Testis (tissue), 2 donors: ENCODE measurements at regions not wholly inside any gene's neighbourhood (a gene's known extent, or its start where the extent isn't known, plus 50 kb on each side); places are given as distances from the start of the nearest gene placed in this dataset.

Source experiments
- DNase-seq: peaks from one replicate; pipeline ENCODE4 v3.0.0-alpha.2; 2019
- H3K27ac ChIP-seq, 2 donors: fragments of 200-600 bp; sonication (generic); one replicate each; pipeline ENCODE4 v1.5.1; 2019
- H3K27me3 ChIP-seq: fragments of 200-600 bp; sonication (generic); one replicate; pipeline ENCODE4 v1.5.1; 2019
- H3K36me3 ChIP-seq: fragments of 200-600 bp; sonication (generic); one replicate; pipeline ENCODE4 v1.5.1; 2017; ENCODE audit warnings: low read depth; ENCODE audit errors: missing control alignments
- H3K4me1 ChIP-seq: fragments of 200-600 bp; sonication (generic); one replicate; pipeline ENCODE4 v1.5.1; 2019
- H3K4me3 ChIP-seq, 2 donors: fragments of 200-600 bp; sonication (generic); one replicate each; pipeline ENCODE4 v1.5.1; 2017 to 2019
- H3K9me3 ChIP-seq: fragments of 200-600 bp; sonication (generic); one replicate; pipeline ENCODE4 v1.5.1; 2017
- POLR2A ChIP-seq: fragments of 450-650 bp; IDR thresholded peaks from one replicate; pipeline ENCODE4 v1.6.1; 2017; ENCODE audit warnings: antibody characterized with exemption, mild to moderate bottlenecking, moderate library complexity
- WGBS, 2 donors: methylation state at CpG; one replicate each; pipeline ENCODE4 v1.1.5; 2018; 5-methylcytosine and 5-hydroxymethylcytosine counted together
- intact Hi-C: fragments of 100-400 bp; cut with DNase I; formaldehyde crosslinking; loops from one replicate; pipeline ENCODE4 v1.15.1; 2023; ENCODE audit warnings: low total_unique reads
- TF ChIP-seq, protein P1 (sequence below), 3 experiments: fragments of 450-650 bp in 2 of 3; fragments of 200-600 bp in 1 of 3; sonication (generic) in 1 of 3; IDR thresholded peaks; one replicate each; pipeline ENCODE4 v1.5.1; 2016 to 2019; ENCODE audit warnings: antibody characterized with exemption in 3 of 3, mild to moderate bottlenecking in 2 of 3, moderate library complexity in 1 of 3

DNA sequence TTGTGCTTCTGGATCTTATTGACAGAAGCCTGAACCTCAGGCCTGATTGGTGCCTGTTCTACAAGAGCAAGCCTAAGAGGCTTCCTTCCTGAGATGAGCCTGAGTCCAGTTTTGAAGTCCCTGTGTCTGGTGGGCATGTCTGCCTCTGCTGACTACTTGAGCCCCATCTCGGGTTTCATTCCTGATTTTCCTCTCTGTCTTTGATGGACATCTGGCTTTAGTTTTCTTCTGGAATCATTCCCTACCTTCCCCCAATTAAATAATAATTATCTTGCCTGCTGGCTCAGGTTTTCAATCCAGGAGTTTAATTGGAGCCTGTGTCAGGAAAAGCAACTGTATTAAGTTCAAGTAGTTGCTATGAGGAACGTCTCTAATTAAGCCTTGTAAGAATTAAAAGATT, 135.5 kb upstream of the MC4R start:
- DNase-seq, result no peak
- Histone ChIP-seq H3K4me3 (no peak overlapping the region), H3K27ac (no peak overlapping the region), H3K9me3 (no peaks in the 10 kb centered on the region), H3K36me3 (no peaks in the 10 kb centered on the region), H3K4me1 (no peaks in the 10 kb centered on the region), H3K27me3 (no peaks in the 10 kb centered on the region)
- WGBS, 2 donors, result 67 to 89% methylated on average over 2 of the region's 2 CpGs
- TF ChIP-seq POLR2A, result no peak
- TF ChIP-seq, protein P1, sequence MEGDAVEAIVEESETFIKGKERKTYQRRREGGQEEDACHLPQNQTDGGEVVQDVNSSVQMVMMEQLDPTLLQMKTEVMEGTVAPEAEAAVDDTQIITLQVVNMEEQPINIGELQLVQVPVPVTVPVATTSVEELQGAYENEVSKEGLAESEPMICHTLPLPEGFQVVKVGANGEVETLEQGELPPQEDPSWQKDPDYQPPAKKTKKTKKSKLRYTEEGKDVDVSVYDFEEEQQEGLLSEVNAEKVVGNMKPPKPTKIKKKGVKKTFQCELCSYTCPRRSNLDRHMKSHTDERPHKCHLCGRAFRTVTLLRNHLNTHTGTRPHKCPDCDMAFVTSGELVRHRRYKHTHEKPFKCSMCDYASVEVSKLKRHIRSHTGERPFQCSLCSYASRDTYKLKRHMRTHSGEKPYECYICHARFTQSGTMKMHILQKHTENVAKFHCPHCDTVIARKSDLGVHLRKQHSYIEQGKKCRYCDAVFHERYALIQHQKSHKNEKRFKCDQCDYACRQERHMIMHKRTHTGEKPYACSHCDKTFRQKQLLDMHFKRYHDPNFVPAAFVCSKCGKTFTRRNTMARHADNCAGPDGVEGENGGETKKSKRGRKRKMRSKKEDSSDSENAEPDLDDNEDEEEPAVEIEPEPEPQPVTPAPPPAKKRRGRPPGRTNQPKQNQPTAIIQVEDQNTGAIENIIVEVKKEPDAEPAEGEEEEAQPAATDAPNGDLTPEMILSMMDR (IDR thresholded peaks at IDR 0.05), result no peak
- intact Hi-C loops, result no loop called here

DNA sequence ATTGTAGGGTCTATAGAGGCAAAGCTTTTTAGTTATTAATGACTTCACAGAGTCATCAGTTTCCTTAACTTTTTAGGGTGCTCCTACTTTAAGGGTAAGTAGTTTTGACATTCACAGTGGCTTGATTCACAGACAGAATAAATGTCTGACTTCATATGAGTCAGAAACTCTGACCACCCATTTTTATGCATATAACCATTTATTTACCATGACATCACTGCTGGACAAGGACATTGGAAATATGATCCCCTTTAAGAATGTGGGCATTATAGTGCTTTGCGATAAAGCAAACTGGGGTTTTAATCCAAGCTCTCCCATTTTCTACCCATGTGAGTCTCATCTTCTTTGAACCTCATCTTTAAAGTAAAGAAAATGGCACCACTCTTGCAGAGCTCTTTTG, 162.0 kb upstream of the MC4R start:
- WGBS, 2 donors, result 92 to 97% methylated on average over 1 of the region's 1 CpG
- intact Hi-C loops, result no loop called here

DNA sequence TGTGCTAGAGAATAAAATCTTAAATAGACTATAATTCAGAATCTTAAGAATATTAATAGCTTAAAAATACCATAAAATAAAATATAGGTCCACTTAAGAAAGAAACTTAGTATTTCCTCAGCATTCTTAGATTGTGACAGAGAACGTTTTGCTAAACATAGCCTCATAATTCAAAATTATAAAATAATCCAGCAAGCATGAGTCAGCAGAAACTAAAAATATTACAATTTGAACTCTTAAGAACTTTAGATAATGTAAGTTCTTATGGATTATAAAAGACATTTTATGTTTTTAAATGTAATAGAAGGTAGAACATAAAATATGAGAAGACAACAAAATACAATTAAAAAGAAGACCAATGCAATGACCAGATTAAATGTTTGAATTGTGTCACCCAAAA, 164.5 kb upstream of the MC4R start:
- Histone ChIP-seq H3K27ac (no peak overlapping the region), H3K36me3 (no peaks in the 10 kb centered on the region), H3K4me3 (no peak overlapping the region), H3K4me1 (no peaks in the 10 kb centered on the region), H3K27me3 (no peaks in the 10 kb centered on the region), H3K9me3 (no peaks in the 10 kb centered on the region)
- TF ChIP-seq, protein P1 (IDR thresholded peaks at IDR 0.05), result no peak
- no peak for TF ChIP-seq POLR2A
- intact Hi-C loops, result no loop called here
- no peak for DNase-seq
- 39 to 44% methylated on average over 1 of the region's 1 CpG for WGBS, 2 donors

More for the DNA sequence above, 162.0 kb upstream of the MC4R start:
- Histone ChIP-seq H3K27ac (no peak overlapping the region), H3K9me3 (no peaks in the 10 kb centered on the region), H3K27me3 (no peaks in the 10 kb centered on the region), H3K36me3 (no peaks in the 10 kb centered on the region), H3K4me3 (no peak overlapping the region), H3K4me1 (no peaks in the 10 kb centered on the region)
- no peak for DNase-seq
- no peak for TF ChIP-seq POLR2A

DNA sequence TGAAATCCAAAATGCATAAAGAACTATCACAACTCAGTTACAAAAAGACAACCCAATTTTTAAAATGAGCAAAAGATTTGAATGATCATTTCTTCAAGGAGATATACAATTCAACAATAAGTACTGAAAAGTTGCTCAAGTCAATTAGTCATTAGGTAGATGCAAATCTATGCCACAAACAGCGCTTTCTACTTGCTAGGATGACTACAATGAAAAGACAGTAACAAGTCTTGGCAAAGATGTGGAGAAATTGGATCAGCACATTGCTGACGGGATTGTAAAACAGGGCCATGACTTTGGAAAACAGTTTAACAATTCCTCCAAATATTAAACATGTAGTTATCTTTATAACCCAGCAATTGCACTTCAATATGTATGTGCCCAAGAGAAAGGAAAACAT, 166.3 kb upstream of the MC4R start:
- H3K4me1 ChIP-seq, result no peaks in the 10 kb centered on the region
- intact Hi-C loops, result no loop called here
- no peaks in the 10 kb centered on the region for H3K27me3 ChIP-seq
- no peak overlapping the region for H3K27ac ChIP-seq
- DNase-seq, result no peak
- no peaks in the 10 kb centered on the region for H3K36me3 ChIP-seq
- no peak overlapping the region for H3K4me3 ChIP-seq
- 83 to 86% methylated on average over 2 of the region's 2 CpGs for WGBS, 2 donors
- TF ChIP-seq, protein P1 (IDR thresholded peaks at IDR 0.05), result no peak
- no peak for TF ChIP-seq POLR2A
- H3K9me3 ChIP-seq, result no peaks in the 10 kb centered on the region

DNA sequence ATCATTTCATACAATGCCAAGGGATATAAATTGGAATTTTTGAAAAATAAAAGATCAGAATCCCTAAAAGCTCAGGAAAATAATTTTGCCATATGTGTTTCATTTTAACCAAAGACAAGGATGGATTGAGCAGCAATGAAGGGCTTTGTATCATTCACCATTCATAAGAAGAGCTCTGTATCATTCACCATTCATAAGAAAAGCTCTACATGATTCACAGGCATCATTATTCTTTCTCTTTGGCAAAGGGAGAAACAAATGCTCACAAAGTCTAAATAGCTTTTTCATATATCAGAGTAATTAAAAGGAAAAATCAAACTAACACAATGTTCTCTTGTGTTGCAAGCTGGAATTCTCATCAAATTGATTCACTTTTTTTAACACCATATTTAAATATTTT, 169.1 kb upstream of the MC4R start:
- DNase-seq, result no peak
- Histone ChIP-seq H3K36me3 (no peaks in the 10 kb centered on the region), H3K27me3 (no peaks in the 10 kb centered on the region), H3K27ac (no peak overlapping the region), H3K4me3 (no peak overlapping the region), H3K9me3 (no peaks in the 10 kb centered on the region), H3K4me1 (no peaks in the 10 kb centered on the region)
- intact Hi-C loops, result no loop called here
- no peak for TF ChIP-seq POLR2A
- TF ChIP-seq, protein P1 (IDR thresholded peaks at IDR 0.05), result no peak
